T-helper 2 cell treated with Interferon-gamma antibody and Interleukin-4, amounts not matched to agents 5 μg/mL and 100 μg/mL, for 36 hours (primary cell): ENCODE measurements at regions not wholly inside any gene's neighbourhood (a gene's known extent, or its start where the extent isn't known, plus 50 kb on each side); places are given as distances from the start of the nearest gene placed in this dataset.
"Not testable (repeated sequence)": the region's sequence is repeated elsewhere in the genome, so short reads cannot be mapped to it uniquely, and the experiment has no call there.

ENCODE experiments used
- DNase-seq: peaks from one replicate; pipeline ENCODE4 v3.0.0; 2021; ENCODE audit warnings: low spot score
- H3K27ac Mint-ChIP-seq: one replicate; pipeline ENCODE4 v1.8.0; 2021; ENCODE audit warnings: mild to moderate bottlenecking, mixed read lengths
- H3K27me3 Mint-ChIP-seq: one replicate; pipeline ENCODE4 v1.8.0; 2021; ENCODE audit warnings: low read depth, mixed read lengths
- H3K36me3 Mint-ChIP-seq: one replicate; pipeline ENCODE4 v1.8.0; 2021; ENCODE audit warnings: low read depth, mixed read lengths
- H3K4me1 Mint-ChIP-seq: one replicate; pipeline ENCODE4 v1.8.0; 2021; ENCODE audit warnings: low read depth, mixed read lengths
- H3K4me3 Mint-ChIP-seq: one replicate; pipeline ENCODE4 v1.8.0; 2022; ENCODE audit warnings: mild to moderate bottlenecking, moderate library complexity, mixed read lengths
- H3K9me3 Mint-ChIP-seq: one replicate; pipeline ENCODE4 v1.8.0; 2021; ENCODE audit warnings: mixed read lengths

DNA sequence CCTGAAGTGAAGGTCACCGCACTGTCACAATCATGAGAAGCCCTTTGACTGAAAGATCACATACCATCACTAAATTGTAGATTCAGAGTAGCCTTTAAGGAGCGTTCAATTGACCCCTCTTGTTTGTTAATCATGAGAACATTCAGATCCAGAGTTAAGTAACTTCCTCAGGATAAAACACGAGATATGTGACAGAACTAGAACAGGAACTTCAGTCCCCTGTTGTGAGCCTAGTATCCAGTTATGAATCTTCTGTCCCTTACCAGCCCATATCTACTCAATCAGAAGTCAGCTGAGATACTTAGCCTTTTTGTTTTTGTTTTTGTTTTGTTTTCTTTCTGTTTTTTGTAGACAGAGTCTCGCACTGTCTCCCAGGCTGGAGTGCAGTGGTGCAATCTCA lies 547.3 kb downstream of the DTWD2 start:
- Mint-ChIP-seq H3K27ac (no peak overlapping the region), H3K4me1 (no peaks in the 10 kb centered on the region), H3K36me3 (no peaks in the 10 kb centered on the region), H3K9me3 (no peaks in the 10 kb centered on the region), H3K4me3 (no peak overlapping the region), H3K27me3 (no peaks in the 10 kb centered on the region)
- DNase-seq, result no peak

DNA sequence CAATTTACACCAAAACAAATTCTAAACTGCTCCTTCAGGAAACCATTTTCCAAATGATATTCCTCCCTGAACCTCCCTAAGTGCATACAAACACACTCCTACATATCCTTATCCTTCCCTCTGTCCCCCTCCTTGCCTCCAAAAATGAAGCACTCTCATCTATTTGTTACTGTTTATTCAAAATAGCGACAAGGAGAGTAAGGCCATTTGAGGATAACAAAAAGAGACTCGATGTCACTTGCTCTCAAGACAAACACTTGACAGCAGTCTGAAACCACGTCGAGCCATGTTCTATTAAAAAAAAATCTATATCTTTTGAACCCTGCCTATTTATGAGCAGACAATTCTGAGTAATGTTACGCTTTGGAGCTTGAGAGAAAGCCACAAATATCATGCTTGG lies 547.9 kb downstream of the DTWD2 start:
- H3K4me1 Mint-ChIP-seq, result no peaks in the 10 kb centered on the region
- H3K27me3 Mint-ChIP-seq, result no peaks in the 10 kb centered on the region
- DNase-seq, result no peak
- no peak overlapping the region for H3K4me3 Mint-ChIP-seq
- no peak overlapping the region for H3K27ac Mint-ChIP-seq
- H3K36me3 Mint-ChIP-seq, result no peaks in the 10 kb centered on the region
- no peaks in the 10 kb centered on the region for H3K9me3 Mint-ChIP-seq

DNA sequence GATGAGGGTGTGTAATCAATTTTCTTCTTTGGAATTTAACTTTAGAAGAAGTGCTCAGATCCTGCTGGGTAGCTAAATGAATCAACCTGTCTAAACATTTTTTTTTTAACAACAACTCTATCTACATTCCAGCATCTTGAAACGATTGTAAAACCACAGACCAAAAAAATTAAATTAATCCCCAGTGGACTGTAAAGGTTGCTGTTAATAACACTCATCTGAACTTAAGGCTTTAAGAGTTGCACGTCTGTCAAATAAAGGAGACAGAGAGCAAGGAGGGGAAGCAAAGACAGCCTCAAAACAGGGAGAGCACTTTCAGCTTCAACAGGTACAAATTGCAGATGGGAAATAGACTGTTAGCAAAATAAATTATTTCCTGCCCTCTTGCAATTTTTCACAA lies 548.5 kb downstream of the DTWD2 start:
- Mint-ChIP-seq H3K4me3 (no peak overlapping the region), H3K27me3 (no peaks in the 10 kb centered on the region), H3K36me3 (no peaks in the 10 kb centered on the region), H3K9me3 (no peaks in the 10 kb centered on the region), H3K27ac (no peak overlapping the region), H3K4me1 (no peaks in the 10 kb centered on the region)
- no peak for DNase-seq

DNA sequence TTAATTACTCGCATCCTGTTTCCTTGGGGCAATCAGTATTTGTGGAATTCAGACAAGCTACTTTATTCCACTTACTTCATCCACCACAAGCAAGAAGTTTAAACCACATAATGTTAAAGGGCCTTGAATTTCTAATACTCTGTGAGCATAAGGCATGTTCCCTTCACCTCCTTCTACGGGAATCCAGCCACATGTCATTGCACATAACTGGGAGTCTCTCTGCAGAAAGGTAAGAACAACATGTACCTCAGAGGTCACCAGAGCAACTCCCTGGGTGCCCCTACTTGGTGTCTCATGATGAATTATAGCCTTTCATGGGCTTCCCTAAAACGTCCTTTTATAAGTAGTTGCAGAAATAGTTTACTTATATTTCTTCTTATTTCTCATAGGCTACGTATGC lies 553.2 kb downstream of the DTWD2 start:
- H3K9me3 Mint-ChIP-seq, result no peaks in the 10 kb centered on the region
- H3K4me3 Mint-ChIP-seq, result no peak overlapping the region
- no peaks in the 10 kb centered on the region for H3K36me3 Mint-ChIP-seq
- no peak for DNase-seq
- no peaks in the 10 kb centered on the region for H3K27me3 Mint-ChIP-seq
- H3K4me1 Mint-ChIP-seq, result no peaks in the 10 kb centered on the region
- no peak overlapping the region for H3K27ac Mint-ChIP-seq

DNA sequence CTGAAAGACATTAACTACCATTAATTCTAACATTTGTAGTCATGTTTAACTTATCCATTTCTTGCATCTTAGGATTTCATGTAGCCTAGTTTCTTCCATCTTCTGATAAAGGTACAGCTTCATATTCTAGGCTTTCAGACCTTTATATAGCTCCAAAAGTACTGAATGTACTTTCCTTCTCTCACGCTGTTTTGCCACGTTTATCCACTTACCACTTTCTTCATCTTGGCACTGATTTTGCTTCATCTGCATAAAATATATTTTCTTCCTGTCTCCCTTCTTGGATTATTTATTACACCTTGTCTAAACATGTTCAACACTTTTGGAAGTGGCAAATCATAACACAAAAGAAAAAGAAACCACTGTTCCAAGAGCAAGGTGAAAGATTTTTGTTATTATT lies 553.8 kb downstream of the DTWD2 start:
- no peaks in the 10 kb centered on the region for H3K27me3 Mint-ChIP-seq
- H3K4me3 Mint-ChIP-seq, result no peak overlapping the region
- DNase-seq, result no peak
- no peak overlapping the region for H3K27ac Mint-ChIP-seq
- H3K4me1 Mint-ChIP-seq, result no peaks in the 10 kb centered on the region
- H3K9me3 Mint-ChIP-seq, result no peaks in the 10 kb centered on the region
- H3K36me3 Mint-ChIP-seq, result no peaks in the 10 kb centered on the region

DNA sequence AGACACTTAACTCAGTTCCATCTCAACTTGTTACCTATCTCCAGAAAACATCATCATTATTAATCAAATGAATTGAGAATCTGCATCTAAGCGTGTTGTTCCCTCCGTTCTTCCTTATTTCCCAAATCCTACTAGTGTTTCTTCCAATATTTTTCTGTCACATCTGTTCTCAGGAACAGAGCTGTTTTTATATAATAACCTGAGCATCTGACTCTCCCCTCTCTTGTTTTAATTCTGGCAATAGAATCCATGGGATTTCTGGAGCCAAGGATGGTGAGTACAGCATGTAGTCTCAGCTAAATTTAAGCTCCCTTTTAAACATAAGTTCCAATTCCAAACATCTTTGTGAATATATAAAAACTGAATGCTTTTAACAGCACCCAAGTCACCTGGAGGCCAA lies 558.3 kb downstream of the DTWD2 start:
- DNase-seq, result no peak
- H3K9me3 Mint-ChIP-seq, result peaks cover 4% of the 10 kb centered on the region
- no peaks in the 10 kb centered on the region for H3K4me1 Mint-ChIP-seq
- no peaks in the 10 kb centered on the region for H3K27me3 Mint-ChIP-seq
- H3K27ac Mint-ChIP-seq, result no peak overlapping the region
- no peak overlapping the region for H3K4me3 Mint-ChIP-seq
- no peaks in the 10 kb centered on the region for H3K36me3 Mint-ChIP-seq

DNA sequence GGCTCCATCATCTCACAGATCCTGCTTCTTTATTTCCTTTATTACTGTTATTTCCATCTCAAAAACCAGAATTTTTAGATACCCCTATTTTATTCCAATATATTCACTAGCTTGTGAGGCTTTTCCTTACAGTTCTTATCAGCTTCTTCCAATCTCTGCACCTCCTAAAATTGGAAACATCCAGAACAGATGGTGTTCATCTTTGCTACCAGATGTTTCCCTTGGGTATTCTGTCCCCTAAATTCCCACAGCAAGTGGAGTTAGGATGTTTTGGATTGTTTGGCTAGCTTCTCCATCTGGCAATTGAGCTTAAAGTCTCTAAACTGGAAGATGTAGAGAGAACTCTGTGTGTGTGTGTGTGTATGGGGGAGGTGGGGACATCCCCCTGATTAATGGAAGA lies 580.4 kb downstream of the DTWD2 start:
- H3K4me1 Mint-ChIP-seq, result no peaks in the 10 kb centered on the region
- no peaks in the 10 kb centered on the region for H3K36me3 Mint-ChIP-seq
- H3K4me3 Mint-ChIP-seq, result no peak overlapping the region
- no peaks in the 10 kb centered on the region for H3K27me3 Mint-ChIP-seq
- no peak overlapping the region for H3K27ac Mint-ChIP-seq
- DNase-seq, result no peak
- H3K9me3 Mint-ChIP-seq, result peaks cover 9% of the 10 kb centered on the region

DNA sequence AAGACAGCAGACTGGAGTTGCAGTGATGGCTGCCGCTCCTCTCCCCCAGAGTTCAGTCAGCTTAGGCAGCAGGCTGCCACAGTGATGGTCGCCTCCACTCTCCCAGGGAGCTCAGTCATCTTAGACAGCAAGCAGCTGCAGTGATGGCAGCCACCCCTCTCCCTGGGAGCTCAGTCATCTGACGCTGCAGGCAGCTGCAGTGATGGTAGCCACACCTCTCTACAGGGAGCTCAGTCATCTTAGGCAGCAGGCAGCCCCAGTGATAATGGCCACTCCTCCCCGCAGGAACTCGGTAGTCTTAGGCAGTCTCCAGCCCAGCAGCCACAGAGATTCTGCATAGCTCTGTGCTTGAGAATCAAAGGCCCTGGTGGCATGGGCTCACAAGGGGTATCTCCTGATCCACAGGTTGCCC lies 582.7 kb downstream of the DTWD2 start:
- no peaks in the 10 kb centered on the region for H3K36me3 Mint-ChIP-seq
- peaks cover 9% of the 10 kb centered on the region for H3K9me3 Mint-ChIP-seq

DNA sequence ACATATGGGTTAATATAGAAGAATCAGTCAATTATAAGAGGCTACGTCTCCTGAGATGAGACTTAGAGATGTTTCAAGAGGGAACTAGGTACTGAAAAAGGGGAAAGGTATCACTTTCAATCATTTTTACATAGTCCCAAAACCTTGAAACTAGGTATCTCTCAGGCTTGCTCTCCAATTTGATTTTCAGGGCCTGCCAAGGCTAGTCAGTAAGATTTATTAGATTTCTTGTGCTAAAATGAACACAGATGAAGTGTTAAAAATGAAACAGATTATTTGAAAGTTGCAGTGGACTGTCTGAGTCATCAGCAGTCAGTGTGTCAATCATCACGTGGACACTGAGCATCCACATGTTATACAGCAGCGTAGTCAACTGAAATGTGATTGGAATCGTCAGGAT lies 591.1 kb downstream of the DTWD2 start:
- Mint-ChIP-seq H3K9me3 (no peaks in the 10 kb centered on the region), H3K27me3 (no peaks in the 10 kb centered on the region), H3K27ac (no peak overlapping the region), H3K4me1 (no peaks in the 10 kb centered on the region), H3K36me3 (no peaks in the 10 kb centered on the region), H3K4me3 (no peak overlapping the region)
- no peak for DNase-seq

More for the DNA sequence above, 582.7 kb downstream of the DTWD2 start:
- no peak for DNase-seq
- Mint-ChIP-seq H3K27ac (no peak overlapping the region), H3K27me3 (no peaks in the 10 kb centered on the region), H3K4me1 (no peaks in the 10 kb centered on the region), H3K4me3 (no peak overlapping the region)

DNA sequence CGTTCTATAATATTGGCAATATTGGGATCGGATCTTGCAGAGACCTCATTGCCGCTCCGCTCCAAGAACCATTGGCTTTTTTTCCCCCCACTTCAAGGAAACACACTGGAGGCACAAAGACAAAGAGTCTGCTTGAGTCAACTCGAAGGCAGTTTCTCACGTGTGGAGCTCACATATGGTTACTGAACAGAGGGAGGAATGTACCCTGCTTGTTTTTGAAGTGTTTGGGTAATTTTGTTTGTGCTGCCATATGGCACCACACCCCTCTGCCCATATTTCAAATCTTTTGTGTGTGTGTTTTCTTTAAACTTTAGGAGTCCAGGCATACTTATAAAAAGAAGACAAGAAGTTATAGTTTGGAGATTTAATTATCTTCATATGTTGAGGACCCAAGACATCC lies 595.9 kb downstream of the DTWD2 start:
- Mint-ChIP-seq H3K9me3 (no peaks in the 10 kb centered on the region), H3K4me1 (no peaks in the 10 kb centered on the region), H3K27me3 (no peaks in the 10 kb centered on the region), H3K27ac (no peak overlapping the region), H3K36me3 (no peaks in the 10 kb centered on the region), H3K4me3 (no peak overlapping the region)
- DNase-seq, result no peak

DNA sequence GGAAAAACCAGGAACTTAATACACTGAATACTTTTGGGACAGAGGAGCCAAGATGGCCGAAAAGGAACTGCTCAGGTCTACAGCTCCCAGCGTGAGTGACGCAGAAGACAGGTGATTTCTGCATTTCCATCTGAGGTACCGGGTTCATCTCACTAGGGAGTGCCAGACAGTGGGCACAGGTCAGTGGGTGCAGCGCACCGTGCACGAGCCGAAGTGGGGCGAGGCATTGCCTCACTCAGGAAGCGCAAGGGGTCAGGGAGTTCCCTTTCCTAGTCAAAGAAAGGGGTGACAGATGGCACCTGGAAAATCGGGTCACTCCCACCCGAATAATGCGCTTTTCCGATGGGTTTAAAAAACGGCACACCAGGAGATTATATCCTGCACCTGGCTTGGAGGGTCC lies 605.4 kb downstream of the DTWD2 start:
- H3K36me3 Mint-ChIP-seq, DNase-seq, H3K27me3 Mint-ChIP-seq, H3K4me1 Mint-ChIP-seq, H3K4me3 Mint-ChIP-seq, H3K27ac Mint-ChIP-seq: not testable (repeated sequence)
- peaks cover 12% of the 10 kb centered on the region for H3K9me3 Mint-ChIP-seq

DNA sequence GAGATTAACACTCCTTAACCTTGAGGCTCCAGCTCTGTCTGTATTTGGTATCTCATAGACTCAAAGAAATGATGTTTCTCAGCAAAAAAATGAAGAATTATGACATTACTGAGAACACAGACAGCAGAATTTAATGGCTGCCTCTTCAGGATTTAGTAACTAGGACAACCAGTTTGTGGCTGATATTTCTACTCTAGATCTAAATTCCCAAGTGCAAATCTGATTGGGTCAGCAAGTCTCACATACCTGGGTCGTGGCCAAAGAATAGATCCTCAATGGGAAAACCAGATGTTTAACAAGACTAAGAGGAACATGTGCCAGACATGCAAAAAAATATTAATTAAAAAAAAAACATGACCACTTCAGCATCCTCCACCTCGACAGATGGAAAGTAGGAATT lies 608.9 kb downstream of the DTWD2 start:
- H3K9me3 Mint-ChIP-seq, result peaks cover 8% of the 10 kb centered on the region
- no peaks in the 10 kb centered on the region for H3K4me1 Mint-ChIP-seq
- H3K4me3 Mint-ChIP-seq, result no peak overlapping the region
- H3K36me3 Mint-ChIP-seq, result no peaks in the 10 kb centered on the region
- H3K27me3 Mint-ChIP-seq, result no peaks in the 10 kb centered on the region
- no peak for DNase-seq
- no peak overlapping the region for H3K27ac Mint-ChIP-seq

DNA sequence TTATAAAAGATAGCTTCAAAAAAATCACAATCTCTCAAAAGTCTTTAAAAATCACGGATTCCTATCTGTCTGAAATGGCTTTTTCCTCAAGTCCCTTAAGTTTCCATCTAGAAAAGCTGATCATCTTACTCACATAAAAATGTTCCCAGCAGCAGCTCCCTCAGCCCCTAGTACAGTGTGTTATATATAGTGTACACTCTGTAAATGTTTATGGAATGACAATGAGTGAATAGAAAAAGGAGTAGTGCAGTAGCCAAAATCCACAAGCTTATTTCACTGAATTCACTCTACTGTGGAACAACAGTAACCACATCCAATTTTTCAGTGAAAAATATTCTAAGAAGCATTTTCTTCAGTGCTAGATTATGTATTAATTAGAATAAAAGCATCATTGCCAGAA lies 609.4 kb downstream of the DTWD2 start:
- Mint-ChIP-seq H3K27ac (no peak overlapping the region), H3K4me3 (no peak overlapping the region), H3K36me3 (no peaks in the 10 kb centered on the region), H3K27me3 (no peaks in the 10 kb centered on the region), H3K9me3 (peaks cover 4% of the 10 kb centered on the region), H3K4me1 (no peaks in the 10 kb centered on the region)
- no peak for DNase-seq

DNA sequence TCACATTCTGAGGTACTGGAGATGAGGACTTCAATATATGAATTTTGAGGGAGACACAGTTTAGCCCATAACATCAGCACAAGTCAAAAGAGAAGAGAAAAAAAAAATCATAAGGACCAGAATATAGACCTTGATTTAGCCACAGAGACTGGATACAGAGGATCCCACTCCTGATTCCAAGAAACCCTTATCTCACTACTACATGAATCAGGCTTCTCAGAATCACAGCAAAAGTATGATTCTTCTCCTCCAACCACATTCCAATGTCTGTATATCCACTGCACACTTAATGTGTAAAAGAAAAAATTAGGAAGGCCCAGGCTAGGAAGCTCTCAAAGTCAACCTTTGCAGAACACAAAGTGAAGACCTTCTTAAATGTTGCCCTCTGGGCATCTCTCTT lies 610.9 kb downstream of the DTWD2 start:
- H3K27ac Mint-ChIP-seq, result no peak overlapping the region
- no peaks in the 10 kb centered on the region for H3K4me1 Mint-ChIP-seq
- H3K4me3 Mint-ChIP-seq, result no peak overlapping the region
- no peak for DNase-seq
- no peaks in the 10 kb centered on the region for H3K27me3 Mint-ChIP-seq
- H3K9me3 Mint-ChIP-seq, result peaks cover 4% of the 10 kb centered on the region
- H3K36me3 Mint-ChIP-seq, result no peaks in the 10 kb centered on the region

DNA sequence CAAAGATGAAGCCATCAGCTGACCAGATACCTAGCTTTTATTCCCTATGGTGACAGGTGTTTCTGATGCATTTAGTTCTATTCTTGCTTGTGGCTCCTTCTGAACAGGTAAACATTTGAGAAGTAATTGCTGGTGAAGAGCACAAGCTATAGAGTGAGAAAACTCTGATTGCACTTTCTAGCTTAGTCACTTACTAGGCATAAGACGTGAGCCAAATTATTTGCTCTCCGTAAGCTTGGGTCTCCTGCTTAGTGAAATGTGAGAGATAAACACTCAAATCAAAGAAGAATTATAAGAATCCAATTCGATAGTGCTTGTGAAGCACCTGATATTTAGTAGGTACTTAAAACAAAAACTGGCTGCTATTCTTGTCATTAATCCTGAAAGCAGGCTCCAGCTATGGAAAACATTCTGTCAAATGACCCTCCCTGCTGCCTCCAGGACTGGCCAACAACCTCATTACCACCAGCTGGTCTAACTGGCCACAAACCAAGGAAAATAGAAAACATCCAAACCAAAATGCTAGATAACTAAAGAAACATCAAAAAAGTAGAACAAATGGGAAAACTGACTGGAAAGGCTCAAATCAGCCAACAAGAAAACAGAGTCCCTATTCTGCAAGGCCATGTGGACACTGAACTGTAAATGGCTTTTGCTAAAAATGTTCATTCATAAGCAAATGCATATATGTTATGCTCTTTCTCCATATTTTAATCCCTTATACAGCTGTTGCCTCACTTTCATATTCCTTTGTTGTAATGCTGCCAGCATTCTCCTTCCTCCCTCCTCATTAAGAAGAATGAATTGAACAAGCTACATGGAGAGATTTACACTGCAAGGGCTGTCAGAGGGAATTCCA lies 616.1 kb downstream of the DTWD2 start:
- H3K36me3 Mint-ChIP-seq, result no peaks in the 10 kb centered on the region
- H3K4me1 Mint-ChIP-seq, result no peaks in the 10 kb centered on the region

More for the DNA sequence above, 616.1 kb downstream of the DTWD2 start:
- Mint-ChIP-seq H3K27ac (no peak overlapping the region), H3K4me3 (no peak overlapping the region), H3K27me3 (no peaks in the 10 kb centered on the region), H3K9me3 (no peaks in the 10 kb centered on the region)
- DNase-seq, result no peak
